ENCODE measurements at regions not wholly inside any gene's neighbourhood (a gene's known extent, or its start where the extent isn't known, plus 50 kb on each side); places are given as distances from the start of the nearest gene placed in this dataset.

- H4K20me1 ChIP-seq (ENCODE audit: insufficient read depth, low read length) = no peaks in the 10 kb centered on the region
- no peaks in the 10 kb centered on the region for H3K9me3 ChIP-seq (ENCODE audit: low read length)
- ChIA-PET POLR2A (no interaction called here), CTCF (ENCODE audit: low intra/inter-chr PET ratio, low total read pairs) (no interaction called here)
- H3K27ac ChIP-seq (ENCODE audit: extremely low read length, insufficient read depth, low read length) = no peak overlapping the region
- DNase-seq (ENCODE audit: low spot score) = no peak
- in situ Hi-C loops (cut with HindIII; ENCODE audit: extremely low pct_ligation_motif_present, low pct_unique_long_range_greater_than_20kb) = no loop called here
- no peaks in the 10 kb centered on the region; a peak in 1 of 5 replicates for H3K27me3 ChIP-seq (ENCODE audit: control insufficient read depth in 1 of 2, insufficient read depth in 2 of 2, low read length in 2 of 2)
- H3K36me3 ChIP-seq (replicated peaks in 1 of 2; ENCODE audit: control insufficient read depth in 1 of 2, insufficient read depth in 2 of 2, low read length in 2 of 2) = no peaks in the 10 kb centered on the region
- H3K4me3 ChIP-seq (replicated peaks in 1 of 3; ENCODE audit: insufficient read depth in 1 of 3, low read depth in 2 of 3, low read length in 3 of 3) = no peak overlapping the region
- FAIRE-seq = no peak
- H3K79me2 ChIP-seq (ENCODE audit: insufficient read depth, low read length) = no peaks in the 10 kb centered on the region
- TF ChIP-seq ZIK1 (CRISPR knock-in tag; IDR thresholded peaks at IDR 0.05; ENCODE audit: borderline replicate concordance, low read depth) (no peak), EP300 (IDR thresholded peaks at IDR 0.05; ENCODE audit: low read depth in 2 of 2, low read length in 2 of 2) (no peak), EP300 (CRISPR knock-in tag; IDR thresholded peaks at IDR 0.05; ENCODE audit: borderline replicate concordance) (no peak), TOPORS (CRISPR knock-in tag; IDR thresholded peaks at IDR 0.05) (no peak), ARHGAP35 (CRISPR knock-in tag; IDR thresholded peaks at IDR 0.05; ENCODE audit: borderline replicate concordance) (no peak), THAP8 (CRISPR knock-in tag; IDR thresholded peaks at IDR 0.05; ENCODE audit: borderline replicate concordance) (no peak)
- no TSS peak for BruUV-seq (replicated peaks)
- no peak overlapping the region for H2AFZ ChIP-seq (ENCODE audit: low read length)
- 0 out of 2 replicates have a peak, but pooled peaks cover 8% of the 10 kb centered on the region for H3K4me1 ChIP-seq (ENCODE audit: insufficient read depth, low read length)
- intact Hi-C loops (cut with micrococcal nuclease; ENCODE audit: unreplicated experiment) = no loop called here
- H3K4me2 ChIP-seq (ENCODE audit: low read depth, low read length) = no peak overlapping the region
- WGBS (ENCODE audit: low lambda C conversion rate) = 3% methylated on average over 3 of the region's 3 CpGs
- no peak for ATAC-seq
- H3K9ac ChIP-seq (ENCODE audit: insufficient read depth, low read depth, low read length) = no peak overlapping the region
These were observed 166.3 kb upstream of the NR5A2 start for GRCh38 chr1:199861020-199861795.

GRCh38 chr1:199862047-199862446 lies 165.5 kb upstream of the NR5A2 start:
- Histone ChIP-seq H3K4me2 (ENCODE audit: low read depth, low read length) (no peak overlapping the region), H3K27ac (ENCODE audit: extremely low read length, insufficient read depth, low read length) (no peak overlapping the region), H3K36me3 (replicated peaks in 1 of 2; ENCODE audit: control insufficient read depth in 1 of 2, insufficient read depth in 2 of 2, low read length in 2 of 2) (no peaks in the 10 kb centered on the region), H3K9ac (ENCODE audit: insufficient read depth, low read depth, low read length) (no peak overlapping the region), H3K27me3 (ENCODE audit: control insufficient read depth in 1 of 2, insufficient read depth in 2 of 2, low read length in 2 of 2) (no peaks in the 10 kb centered on the region; a peak in 1 of 5 replicates), H3K4me1 (ENCODE audit: insufficient read depth, low read length) (0 out of 2 replicates have a peak, but pooled peaks cover 12% of the 10 kb centered on the region), H2AFZ (ENCODE audit: low read length) (no peak overlapping the region), H3K9me3 (ENCODE audit: low read length) (no peaks in the 10 kb centered on the region), H3K4me3 (replicated peaks in 1 of 3; ENCODE audit: insufficient read depth in 1 of 3, low read depth in 2 of 3, low read length in 3 of 3) (no peak overlapping the region), H4K20me1 (ENCODE audit: insufficient read depth, low read length) (no peaks in the 10 kb centered on the region), H3K79me2 (ENCODE audit: insufficient read depth, low read length) (no peaks in the 10 kb centered on the region)
- BruUV-seq (replicated peaks) = no TSS peak
- POLR2A ChIA-PET = no interaction called here
- 6% methylated on average over 2 of the region's 2 CpGs for WGBS (ENCODE audit: low lambda C conversion rate)
- DNase-seq (ENCODE audit: low spot score) = no peak
- in situ Hi-C loops (cut with HindIII; ENCODE audit: extremely low pct_ligation_motif_present, low pct_unique_long_range_greater_than_20kb) (no loop called here), intact Hi-C loops (cut with micrococcal nuclease; ENCODE audit: unreplicated experiment) (no loop called here)
- ATAC-seq = no peak
- CTCF ChIA-PET (ENCODE audit: low intra/inter-chr PET ratio, low total read pairs) = no interaction called here
- FAIRE-seq = no peak
- TF ChIP-seq THAP8 (CRISPR knock-in tag; IDR thresholded peaks at IDR 0.05; ENCODE audit: borderline replicate concordance) = no peak
- TF ChIP-seq, protein P1, sequence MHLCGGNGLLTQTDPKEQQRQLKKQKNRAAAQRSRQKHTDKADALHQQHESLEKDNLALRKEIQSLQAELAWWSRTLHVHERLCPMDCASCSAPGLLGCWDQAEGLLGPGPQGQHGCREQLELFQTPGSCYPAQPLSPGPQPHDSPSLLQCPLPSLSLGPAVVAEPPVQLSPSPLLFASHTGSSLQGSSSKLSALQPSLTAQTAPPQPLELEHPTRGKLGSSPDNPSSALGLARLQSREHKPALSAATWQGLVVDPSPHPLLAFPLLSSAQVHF (CRISPR knock-in tag; IDR thresholded peaks at IDR 0.05) = no peak
- TF ChIP-seq, protein P2, sequence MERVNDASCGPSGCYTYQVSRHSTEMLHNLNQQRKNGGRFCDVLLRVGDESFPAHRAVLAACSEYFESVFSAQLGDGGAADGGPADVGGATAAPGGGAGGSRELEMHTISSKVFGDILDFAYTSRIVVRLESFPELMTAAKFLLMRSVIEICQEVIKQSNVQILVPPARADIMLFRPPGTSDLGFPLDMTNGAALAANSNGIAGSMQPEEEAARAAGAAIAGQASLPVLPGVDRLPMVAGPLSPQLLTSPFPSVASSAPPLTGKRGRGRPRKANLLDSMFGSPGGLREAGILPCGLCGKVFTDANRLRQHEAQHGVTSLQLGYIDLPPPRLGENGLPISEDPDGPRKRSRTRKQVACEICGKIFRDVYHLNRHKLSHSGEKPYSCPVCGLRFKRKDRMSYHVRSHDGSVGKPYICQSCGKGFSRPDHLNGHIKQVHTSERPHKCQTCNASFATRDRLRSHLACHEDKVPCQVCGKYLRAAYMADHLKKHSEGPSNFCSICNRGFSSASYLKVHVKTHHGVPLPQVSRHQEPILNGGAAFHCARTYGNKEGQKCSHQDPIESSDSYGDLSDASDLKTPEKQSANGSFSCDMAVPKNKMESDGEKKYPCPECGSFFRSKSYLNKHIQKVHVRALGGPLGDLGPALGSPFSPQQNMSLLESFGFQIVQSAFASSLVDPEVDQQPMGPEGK (CRISPR knock-in tag; IDR thresholded peaks at IDR 0.05) = no peak
- no peak for TF ChIP-seq GLMP (CRISPR knock-in tag; IDR thresholded peaks at IDR 0.05; ENCODE audit: borderline replicate concordance)
- no peak for TF ChIP-seq ZFP36L2 (CRISPR knock-in tag; IDR thresholded peaks at IDR 0.05)
- TF ChIP-seq MED8 (CRISPR knock-in tag; IDR thresholded peaks at IDR 0.05; ENCODE audit: insufficient replicate concordance) = no peak
- TF ChIP-seq ZNF552 (CRISPR knock-in tag; IDR thresholded peaks at IDR 0.05; ENCODE audit: borderline replicate concordance) = no peak
